ENCODE measurements at regions not wholly inside any gene's neighbourhood (a gene's known extent, or its start where the extent isn't known, plus 50 kb on each side); places are given as distances from the start of the nearest gene placed in this dataset.

DNA sequence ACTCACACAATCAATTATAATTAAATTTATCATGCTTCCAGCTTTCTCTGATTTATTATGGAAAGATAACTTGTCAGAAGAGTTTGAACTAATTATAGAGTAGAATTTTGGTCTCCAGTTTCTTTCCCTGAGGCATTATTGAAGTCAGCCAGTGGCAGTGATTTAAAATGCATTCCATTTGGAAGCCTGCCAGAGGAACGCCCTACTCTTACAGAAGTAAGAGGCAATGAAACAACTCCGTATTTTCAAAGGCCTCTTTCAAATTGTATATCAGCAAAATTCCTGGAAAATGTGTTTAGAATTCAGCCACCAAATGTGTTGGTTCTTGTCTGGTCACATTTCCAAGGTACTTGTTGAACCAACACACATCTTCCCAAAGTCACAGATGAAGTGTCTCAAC, 640.9 kb downstream of the SEMA5A start:
- TF ChIP-seq, protein P1, sequence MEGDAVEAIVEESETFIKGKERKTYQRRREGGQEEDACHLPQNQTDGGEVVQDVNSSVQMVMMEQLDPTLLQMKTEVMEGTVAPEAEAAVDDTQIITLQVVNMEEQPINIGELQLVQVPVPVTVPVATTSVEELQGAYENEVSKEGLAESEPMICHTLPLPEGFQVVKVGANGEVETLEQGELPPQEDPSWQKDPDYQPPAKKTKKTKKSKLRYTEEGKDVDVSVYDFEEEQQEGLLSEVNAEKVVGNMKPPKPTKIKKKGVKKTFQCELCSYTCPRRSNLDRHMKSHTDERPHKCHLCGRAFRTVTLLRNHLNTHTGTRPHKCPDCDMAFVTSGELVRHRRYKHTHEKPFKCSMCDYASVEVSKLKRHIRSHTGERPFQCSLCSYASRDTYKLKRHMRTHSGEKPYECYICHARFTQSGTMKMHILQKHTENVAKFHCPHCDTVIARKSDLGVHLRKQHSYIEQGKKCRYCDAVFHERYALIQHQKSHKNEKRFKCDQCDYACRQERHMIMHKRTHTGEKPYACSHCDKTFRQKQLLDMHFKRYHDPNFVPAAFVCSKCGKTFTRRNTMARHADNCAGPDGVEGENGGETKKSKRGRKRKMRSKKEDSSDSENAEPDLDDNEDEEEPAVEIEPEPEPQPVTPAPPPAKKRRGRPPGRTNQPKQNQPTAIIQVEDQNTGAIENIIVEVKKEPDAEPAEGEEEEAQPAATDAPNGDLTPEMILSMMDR (IDR thresholded peaks at IDR 0.05), result no peak
- TF ChIP-seq POLR2AphosphoS5 (IDR thresholded peaks at IDR 0.05), result no peak
